ENCODE measurements at regions not wholly inside any gene's neighbourhood (a gene's known extent, or its start where the extent isn't known, plus 50 kb on each side); places are given as distances from the start of the nearest gene placed in this dataset.

- TF ChIP-seq ZFX (IDR thresholded peaks at IDR 0.05) (no peak), CTCF (conservative IDR thresholded peaks at IDR 0.05) (no peak)
- no peak overlapping the region for H3K27ac ChIP-seq
These were observed 82.8 kb downstream of the GLI2 start for GRCh38 chr2:120818441-120818920.

GRCh38 chr2:120819720-120820210 lies 84.1 kb downstream of the GLI2 start:
- no peak overlapping the region for H3K27ac ChIP-seq
- TF ChIP-seq ZFX (IDR thresholded peaks at IDR 0.05) (no peak), CTCF (conservative IDR thresholded peaks at IDR 0.05) (no peak)

- TF ChIP-seq CTCF (conservative IDR thresholded peaks at IDR 0.05) (no peak), ZFX (IDR thresholded peaks at IDR 0.05) (no peak)
- H3K27ac ChIP-seq: no peak overlapping the region
These were observed 84.7 kb downstream of the GLI2 start for GRCh38 chr2:120820263-120820952.

GRCh38 chr2:120820953-120821279 lies 85.2 kb downstream of the GLI2 start:
- H3K27ac ChIP-seq: no peak overlapping the region
- no peak for TF ChIP-seq ZFX (IDR thresholded peaks at IDR 0.05)
- no peak for TF ChIP-seq CTCF (conservative IDR thresholded peaks at IDR 0.05)

- no peak overlapping the region for H3K27ac ChIP-seq
- TF ChIP-seq ZFX (IDR thresholded peaks at IDR 0.05) (no peak), CTCF (conservative IDR thresholded peaks at IDR 0.05) (no peak)
These were observed 85.9 kb downstream of the GLI2 start for GRCh38 chr2:120821446-120822160.

GRCh38 chr2:120822933-120823332 lies 87.3 kb downstream of the GLI2 start:
- H3K27ac ChIP-seq: no peak overlapping the region

More at GRCh38 chr2:120822933-120823332, 87.3 kb downstream of the GLI2 start:
- TF ChIP-seq ZFX (IDR thresholded peaks at IDR 0.05) (no peak), CTCF (conservative IDR thresholded peaks at IDR 0.05) (no peak)

All from C4-2B (cell line).